ENCODE measurements at regions not wholly inside any gene's neighbourhood (a gene's known extent, or its start where the extent isn't known, plus 50 kb on each side); places are given as distances from the start of the nearest gene placed in this dataset.
"Not testable (repeated sequence)": the region's sequence is repeated elsewhere in the genome, so short reads cannot be mapped to it uniquely, and the experiment has no call there.

DNA sequence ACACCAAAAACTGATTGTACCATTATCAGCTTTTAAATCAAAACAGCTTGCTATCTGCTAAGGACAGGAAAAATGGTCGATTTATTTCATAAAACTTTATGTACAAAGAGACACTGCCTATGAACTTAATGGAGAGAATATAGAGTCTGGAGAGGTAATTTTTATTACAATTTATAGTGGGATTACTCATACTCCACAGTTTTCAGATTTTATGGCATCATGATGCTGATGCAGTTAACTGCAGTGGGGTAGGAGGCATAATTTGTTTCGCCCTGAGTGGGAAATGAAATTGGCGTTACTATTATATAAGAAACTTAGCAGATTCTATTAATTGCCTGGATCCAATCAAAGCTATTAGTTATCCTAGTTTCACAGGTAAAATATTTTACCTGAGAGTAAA lies 301.4 kb downstream of the KLF12 start:
- no peak for DNase-seq

DNA sequence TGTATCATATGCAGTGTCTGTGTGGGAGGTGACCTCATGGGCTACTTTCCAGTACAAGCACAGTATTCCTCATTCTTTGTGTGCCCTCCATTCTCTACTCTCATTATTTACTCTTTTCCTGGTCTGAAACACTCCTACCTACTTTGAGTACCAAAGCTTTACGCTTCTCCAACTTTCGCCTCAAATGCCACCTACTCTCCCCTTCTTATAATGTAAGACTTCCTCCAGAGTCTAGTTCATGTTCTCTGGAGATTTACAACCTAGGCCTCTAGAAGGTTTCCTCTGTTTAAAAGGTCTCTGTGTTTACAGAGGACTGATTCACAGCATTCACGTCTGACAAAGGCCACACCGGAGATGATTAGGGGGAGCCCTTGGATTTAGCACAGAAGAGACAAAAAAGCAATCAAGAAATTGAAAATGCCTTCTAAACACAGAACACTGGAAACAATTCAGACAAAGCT lies 302.0 kb downstream of the KLF12 start:
- DNase-seq = no peak

DNA sequence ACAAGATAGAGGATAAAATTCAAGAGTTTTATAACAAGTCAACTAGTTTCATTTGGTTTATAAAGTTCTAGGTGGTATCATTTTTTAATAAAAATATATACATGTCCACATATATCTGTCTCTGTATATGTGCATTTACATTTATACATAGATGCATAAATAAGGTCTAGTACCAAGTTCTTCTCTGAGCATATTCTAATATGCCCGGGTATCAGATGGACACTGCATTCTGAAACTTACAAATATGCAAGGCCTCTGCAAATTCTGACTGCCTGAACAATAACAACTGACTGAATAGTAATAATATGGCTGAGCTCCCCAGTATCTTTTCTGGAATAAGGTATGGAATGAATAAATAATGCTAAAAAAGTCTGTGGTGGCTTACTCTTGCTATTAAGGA lies 304.8 kb downstream of the KLF12 start:
- no peak for DNase-seq

DNA sequence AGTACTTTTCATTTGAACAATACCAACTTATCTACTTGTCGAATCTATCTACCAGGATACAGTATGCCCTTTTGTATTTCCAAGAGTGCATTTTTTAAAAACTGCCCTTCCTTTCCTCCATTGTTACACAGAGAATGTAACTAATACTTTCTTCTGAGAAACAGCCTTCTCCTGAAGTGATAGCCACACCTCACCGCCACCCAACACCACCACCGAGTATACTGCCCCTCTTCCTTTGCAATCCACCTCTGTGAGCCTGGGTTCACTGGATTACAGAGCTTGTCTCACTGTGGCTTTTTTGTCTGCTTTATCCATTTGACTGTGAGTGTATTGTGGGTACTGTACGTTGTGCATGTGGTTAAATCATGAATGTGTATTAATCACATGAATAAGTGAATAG lies 305.4 kb downstream of the KLF12 start:
- no peak for DNase-seq

DNA sequence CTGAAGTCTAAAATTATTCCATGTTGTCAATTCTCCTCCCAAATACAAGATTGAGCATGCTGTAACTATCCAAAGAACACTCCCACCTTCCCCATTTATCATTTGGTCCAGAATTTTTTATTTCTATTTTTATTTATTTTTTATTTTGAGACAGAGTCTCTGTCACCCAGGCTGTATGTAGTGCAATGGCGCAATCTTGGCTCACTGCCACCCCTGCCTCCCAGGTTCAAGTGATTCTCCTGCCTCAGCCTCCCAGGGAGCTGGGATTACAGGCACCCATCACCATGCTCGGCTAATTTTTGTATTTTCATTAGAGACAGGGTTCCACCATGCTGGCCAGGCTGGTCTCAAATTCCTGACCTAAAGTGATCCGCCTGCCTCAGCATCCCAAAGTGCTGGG lies 306.8 kb downstream of the KLF12 start:
- DNase-seq = no peak

DNA sequence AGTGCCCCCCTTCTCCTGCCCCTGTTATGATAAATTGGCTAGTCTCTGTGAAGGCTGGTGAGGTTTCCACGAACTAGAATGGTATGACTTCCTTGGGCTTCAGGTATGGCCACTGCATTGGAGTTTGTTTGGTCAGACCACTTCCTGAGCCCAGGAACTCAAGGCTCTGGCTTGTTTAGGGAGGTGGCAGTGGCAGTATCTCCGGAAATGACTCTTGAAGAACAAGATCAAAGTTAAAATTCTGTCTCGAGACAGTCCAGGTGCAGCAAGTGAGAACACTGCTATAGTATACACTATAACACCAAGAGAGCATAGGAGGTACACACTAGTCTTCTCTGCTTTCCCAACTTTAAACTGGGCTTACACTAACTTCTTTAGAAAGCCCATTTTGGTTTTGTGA lies 309.1 kb downstream of the KLF12 start:
- no peak for DNase-seq

DNA sequence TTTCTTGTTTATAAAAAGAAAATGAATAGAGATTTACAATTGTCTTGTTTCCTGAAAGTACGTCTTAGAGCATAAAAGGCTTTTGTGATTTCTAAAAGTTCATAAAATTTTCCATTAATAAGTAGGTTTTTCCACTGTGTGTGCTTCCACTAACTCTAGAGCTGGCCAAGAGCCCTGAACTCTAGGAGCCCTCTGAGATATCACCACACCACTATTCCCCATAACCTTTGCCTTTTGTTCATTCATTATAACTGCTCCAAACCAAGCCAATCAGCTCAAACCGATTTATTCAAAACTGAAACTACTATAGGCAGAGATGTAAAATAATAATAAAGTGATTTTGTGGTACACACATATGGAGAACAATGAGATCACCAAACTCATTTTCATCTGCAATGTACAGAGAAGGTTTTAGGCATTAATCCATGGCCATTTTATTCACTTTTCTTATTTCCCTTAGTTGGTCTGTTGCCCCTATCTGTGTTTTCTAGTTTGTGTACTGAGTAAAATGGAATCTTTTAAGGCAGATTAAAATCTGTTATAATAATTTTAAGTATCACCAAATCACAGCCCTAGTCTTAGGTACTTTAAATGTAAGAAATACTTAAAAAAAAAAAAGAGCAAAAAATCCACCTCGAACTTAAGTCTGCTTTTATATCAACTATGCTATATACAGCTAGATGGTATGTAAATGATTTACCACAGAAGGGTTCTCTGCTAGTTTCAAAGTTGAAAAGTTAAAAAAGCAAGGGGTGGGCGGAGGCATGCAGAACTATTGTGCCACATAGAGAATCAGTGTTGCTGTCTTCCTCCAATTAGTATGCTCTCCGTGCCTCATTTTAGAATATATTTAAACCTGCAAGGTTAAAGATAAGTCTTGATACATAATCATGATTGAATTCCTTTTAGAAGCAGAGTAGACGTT lies 311.3 kb downstream of the KLF12 start:
- no peak for DNase-seq

DNA sequence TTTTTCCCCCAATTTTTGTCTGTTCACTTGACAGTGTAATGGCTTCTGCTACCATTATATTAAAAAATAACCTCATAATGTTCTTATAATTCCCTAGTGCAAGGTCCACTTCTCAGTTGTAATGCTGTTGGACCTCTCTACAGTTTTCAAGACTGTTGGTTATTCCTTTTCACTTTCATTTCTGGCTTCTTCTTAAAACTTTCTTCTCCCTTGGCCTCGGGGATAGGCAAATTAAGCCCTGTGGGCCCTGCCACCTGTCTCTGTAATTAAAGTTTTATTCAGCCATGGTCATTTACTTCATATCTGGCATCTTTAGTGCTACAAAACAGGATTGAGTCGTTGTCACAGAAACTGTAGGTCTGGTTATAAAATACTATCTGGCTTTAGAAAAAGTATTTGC lies 313.5 kb downstream of the KLF12 start:
- no peak for DNase-seq

DNA sequence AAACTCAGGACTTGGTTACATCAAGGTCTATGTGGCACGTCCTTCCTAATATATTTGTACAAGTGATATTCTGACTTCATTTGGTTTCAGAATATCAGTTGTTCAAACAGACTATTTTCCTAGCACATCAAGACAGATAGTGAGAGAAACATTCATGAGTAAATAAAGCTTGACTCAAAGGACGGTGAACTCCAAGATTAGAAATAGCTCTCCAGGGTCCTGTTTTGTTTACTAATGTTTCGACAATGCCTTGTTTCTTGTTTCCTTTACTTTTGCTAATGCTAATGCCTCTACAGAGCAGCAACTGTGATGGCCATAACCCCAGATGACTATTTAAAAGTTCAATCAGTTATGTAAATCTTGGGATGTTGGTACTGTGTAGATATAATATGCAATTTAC lies 313.9 kb downstream of the KLF12 start:
- no peak for DNase-seq

DNA sequence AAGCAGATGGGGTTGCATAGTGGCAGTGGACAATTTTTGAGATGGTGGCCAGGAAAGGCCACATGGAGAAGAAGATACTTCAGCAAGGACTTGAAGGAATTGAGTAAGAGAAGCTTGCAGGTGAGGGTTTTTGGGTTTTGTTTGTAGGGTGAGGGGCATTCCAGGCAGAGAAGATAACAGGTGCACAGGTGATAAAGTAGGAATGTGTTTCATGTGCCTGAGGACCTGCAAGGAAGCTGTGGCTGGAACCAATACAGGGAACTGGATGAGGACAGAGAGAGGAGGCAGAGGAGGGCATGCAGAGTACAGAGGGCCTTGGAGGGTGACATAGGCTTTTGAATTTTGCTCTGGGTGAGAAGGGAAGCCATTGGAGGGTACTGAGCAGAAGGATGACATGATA lies 314.5 kb downstream of the KLF12 start:
- DNase-seq = no peak

DNA sequence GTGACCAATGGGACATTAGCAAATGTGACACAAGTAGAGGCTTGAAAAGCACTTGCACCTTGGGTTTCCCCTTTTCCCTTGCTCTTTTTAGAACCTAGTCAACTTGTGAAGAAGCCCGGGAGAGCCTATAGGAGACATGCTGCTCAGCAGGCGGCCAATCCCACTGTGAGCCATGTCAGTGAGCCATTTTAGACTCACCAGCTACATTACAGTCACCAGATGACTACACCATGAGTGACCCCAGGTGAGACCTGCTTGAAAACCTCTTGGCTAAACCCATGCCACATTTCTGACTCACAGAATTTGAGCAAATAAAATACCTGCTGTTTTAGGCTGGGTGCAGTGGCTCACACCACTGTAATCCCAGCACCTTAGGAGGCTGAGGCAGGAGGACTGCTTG lies 317.5 kb downstream of the KLF12 start:
- DNase-seq = no peak

DNA sequence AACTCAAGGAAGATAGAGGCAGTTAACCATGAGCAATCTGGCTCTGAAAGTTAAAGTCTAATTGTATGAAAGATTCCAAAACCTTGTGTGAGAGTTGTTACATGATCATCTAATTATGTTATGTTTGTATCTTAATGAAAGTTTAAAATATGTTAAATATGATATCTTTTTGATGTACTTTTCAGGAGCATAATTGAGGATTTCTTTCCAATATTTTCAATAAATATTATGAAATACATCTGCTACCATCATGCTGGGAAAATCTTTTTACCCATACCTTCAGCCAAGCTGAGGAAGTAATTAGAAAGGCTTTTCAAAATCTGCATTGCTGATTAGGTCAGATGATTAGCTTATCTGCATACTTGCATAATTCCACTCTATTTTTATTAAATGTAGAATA lies 318.4 kb downstream of the KLF12 start:
- no peak for DNase-seq

DNA sequence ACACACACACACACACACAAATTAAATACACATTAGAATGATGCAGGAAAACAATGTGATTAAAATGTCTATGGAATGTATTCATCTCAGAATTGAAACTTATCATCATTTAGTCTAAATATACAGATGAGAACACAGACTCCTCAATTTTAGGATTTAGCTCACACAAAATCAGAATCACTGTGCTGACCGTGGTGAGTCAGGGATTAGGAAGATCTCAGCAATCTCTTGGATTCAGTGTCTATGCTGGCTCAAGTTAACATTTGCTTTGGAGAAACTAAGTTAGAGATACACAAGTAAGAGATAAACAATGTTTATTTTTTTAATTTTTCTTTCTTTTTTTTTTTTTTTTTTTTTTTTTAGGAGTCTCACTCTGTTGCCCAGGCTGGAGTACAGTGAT lies 323.6 kb downstream of the KLF12 start:
- DNase-seq = no peak

DNA sequence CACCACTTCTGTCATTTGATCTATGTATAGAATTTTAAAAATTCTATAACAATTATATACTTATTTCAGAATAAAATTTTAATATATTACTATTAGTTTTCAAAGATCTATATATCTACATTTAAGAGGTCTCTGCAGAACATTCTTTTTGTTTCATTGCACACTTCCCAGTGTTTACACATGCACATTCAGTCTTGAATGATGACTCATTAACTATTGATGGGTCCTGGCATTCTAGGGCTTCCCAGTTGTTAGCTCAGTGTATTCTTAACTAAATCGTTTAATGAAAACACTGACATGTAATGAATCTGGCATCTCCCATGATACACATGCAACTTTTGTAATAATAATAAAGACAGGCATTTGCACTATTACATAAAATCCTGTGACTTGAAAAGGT lies 324.6 kb downstream of the KLF12 start:
- DNase-seq = no peak

DNA sequence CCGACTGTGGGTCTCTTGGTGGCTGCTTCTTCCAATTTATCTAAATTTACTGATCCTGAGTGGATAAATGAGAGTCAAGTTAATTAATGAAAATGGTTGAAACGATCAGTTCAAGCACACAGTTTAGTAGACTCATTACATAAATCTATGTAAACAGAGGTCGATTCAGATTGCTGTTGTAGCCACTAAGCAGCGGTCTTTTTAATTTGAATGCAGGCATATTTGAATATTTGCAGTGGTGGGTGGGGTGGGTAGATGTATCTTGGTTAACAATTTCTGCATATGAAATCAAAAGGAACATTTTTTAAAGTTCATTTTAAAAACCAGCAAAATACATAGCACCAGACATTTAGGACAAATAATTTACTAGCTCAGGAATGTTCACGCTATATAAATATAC lies 325.9 kb downstream of the KLF12 start:
- no peak for DNase-seq

DNA sequence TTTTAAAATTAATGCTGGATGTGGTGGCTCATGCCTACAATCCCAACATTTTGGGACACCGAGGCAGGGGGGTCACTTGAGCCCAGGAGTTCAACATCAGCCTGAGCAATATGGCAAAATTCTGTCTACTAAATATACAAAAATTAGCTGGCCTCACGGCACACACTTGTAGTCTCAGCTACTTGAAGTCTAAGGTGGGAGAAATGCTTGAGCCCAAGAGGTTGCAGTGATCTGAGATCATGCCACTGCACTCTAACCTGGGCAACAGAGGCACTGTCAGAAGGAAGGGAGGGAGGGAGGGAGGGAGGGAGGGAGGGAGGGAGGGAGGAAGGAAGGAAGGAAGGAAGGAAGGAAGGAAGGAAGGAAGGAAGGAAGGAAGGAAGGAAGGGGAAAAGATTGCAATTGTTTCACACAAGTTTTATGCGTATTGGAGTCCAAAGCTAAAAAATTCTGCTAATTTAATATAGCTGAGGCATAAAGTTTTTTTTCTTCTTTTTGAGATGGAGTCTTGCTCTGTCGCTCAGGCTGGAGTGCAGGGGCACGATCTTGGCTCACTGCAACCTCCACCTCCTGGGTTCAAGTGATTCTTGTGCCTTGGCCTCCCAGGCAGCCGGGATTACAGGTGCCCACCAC lies 328.8 kb downstream of the KLF12 start:
- not testable (repeated sequence) for DNase-seq

DNA sequence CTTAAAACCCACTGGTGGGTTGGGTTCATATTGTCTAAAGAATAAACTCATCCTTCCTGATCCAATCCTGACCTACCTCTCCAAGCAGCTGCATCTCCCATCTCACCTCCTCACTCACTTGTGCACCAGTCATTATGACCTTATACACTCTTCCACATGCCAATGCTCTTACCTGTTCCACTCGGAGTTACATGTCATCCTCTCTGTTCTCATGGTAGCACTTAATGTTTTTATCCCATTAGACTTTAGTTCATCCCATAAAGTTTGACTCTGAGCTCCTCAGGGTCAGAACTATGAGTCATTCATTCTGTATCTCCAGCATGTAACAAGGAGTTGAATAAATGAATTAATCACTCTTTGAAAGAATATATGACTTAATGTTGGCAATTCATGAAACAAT lies 330.2 kb downstream of the KLF12 start:
- DNase-seq = no peak

DNA sequence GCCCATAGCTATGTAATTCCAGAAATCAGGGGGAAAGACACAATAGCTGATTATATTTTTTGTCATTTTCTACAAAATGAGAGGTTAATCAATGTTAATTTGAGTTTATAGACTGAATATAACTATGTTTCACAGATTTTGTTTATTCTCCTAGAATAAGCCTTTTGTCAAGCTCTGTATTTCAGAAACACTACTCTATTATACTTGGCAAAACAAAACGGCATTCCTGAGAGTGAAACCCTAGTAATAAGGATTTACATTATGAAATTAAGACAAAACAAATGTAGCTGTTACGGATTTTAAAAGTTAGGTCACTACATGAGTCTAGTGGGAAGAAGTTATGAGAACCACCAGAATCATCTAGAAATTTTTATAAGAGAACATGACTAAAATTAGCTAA lies 334.2 kb downstream of the KLF12 start:
- DNase-seq = no peak

DNA sequence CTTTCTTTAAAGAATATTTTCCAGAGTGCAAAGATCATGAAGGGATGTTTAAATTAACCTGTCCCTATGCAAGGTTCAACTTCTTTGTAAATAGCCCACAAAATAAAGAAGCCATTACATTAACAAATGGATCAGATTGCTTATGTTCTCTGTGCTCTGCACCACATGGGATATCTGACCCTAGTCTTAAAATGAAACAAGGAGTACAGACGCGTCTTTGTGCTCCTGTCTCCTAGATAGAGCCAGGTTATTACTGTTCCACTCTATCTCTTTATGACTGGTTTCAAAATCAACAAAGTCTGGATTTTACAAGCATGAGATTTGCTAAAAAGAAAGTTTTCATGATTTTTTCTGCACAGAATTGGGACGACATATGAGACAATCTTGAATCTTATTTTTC lies 339.4 kb downstream of the KLF12 start:
- DNase-seq = no peak

DNA sequence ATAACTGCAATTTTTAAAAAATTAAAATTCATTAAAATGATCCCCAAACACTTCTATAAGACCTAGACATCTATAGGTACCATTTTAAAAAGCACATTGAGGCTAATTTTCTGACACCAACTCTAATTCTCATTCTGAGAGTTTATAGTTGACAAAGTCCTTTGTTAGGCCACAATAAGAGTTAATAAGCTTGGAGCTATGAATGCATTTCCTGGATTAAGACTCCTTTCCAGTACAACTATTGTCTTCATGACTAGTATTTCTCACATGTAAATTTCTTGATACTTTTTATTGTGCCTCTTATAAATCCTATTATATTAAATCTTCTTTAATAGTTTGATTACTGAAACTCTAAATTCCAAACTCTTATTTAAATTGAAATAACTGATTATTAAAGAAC lies 340.8 kb downstream of the KLF12 start:
- no peak for DNase-seq

DNA sequence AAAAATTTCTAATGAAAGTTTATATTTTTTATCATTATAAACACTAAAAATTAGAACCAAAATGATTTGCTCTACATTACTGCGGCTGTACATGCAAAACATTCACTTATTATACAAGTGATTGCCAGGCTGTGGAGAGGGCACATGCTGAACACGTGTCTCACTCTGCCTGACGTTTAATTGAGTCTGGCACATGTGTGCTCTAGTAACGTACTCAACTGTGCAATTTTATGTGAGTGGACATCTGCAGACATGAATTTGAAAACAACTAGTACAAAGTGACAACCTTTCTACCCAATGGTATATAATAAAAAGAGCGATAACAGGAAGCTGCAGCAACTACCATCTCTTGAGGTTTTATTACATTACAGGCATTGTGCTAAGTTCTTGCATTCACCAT lies 341.4 kb downstream of the KLF12 start:
- DNase-seq = no peak

DNA sequence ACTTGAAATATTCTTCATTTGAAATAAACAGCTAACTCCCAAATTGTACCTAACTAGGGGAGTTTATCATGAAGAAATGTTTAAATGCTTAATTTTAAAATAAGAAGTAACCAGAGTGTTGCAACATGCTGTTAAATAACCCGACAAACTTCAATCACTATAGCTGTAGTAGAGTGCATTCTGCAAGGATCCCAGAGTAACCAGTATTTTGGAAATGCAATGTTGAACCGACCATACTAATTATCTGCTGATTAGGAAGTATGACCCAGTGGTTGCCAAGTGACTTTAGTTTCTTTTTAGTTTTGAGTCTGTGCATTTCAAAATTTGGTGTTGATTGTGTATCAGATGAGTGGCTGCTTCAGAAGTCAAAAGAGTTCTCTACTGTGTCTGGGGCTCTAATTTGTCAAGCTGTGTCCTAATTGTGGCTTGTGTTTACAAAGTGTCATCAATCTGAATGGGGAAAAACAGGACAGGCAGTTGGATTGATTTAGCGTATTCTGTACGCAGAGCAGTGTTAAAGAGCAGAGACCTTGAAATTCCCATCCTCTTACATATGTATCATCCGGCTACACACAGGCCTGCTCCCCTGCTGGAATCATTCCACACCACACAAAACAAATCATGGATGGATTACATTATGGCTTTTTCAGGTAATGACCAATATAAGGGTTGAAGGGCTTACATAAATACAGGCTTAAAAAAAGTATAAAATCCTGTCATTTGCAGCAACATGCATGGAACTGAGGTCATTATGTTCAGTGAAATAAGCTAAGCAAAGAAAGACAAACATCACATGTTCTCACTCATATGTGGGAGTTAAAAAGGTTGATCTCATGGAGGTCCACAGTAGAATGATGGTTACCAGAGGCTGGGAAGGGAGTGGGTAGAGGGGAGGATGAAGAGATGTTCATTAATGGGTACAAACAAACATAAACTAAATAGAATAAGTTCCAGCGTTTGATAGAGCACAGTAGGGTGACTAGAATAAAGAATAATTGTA lies 351.5 kb downstream of the KLF12 start:
- no peak for DNase-seq

DNA sequence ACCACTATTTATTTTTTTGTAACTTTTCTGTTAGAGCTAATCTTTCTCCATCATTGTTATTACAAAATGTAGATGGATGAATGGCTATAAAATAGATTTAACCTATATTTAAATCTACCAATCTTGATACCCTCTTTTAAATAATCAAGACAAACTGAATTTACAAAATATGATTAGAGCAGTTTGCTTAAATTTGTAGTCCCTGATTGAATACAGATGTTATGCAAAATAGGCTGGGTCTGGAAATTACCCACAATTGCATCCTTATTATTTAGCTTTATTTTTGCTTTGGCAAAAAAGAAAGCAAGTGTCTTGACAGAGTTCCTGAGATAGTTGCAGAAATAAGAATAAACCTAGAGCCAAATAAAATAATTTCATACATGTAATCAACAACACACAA lies 352.8 kb downstream of the KLF12 start:
- no peak for DNase-seq
